VCaP (cell line): ENCODE measurements at regions not wholly inside any gene's neighbourhood (a gene's known extent, or its start where the extent isn't known, plus 50 kb on each side); places are given as distances from the start of the nearest gene placed in this dataset.

Source experiments
- H3K27ac ChIP-seq: fragments of 450-650 bp; 2 replicates; pipeline ENCODE4 v1.5.1; 2017
- TF ChIP-seq, protein P1 (sequence below): fragments of 450-650 bp; conservative IDR thresholded peaks from 2 replicates; pipeline ENCODE4 v1.5.1; 2017; ENCODE audit warnings: mild to moderate bottlenecking, moderate library complexity

DNA sequence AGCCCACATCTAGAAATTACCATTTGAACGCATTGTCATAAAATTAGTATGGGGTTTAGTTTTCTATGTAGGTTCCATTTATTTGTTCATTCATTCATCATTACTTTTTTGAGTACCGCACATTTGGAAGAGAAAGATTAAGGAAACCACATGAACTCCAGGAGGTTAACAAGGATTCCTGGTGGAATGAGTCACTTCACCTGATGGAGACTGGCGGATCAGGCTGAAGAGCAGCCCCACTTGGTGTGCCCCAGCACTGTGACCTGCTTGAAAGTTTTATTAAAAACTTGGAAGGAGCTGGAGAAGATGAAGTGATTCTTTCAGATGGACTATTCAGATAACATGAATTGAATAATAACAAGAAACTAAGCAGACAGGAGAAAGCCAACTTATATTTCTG lies 293.6 kb upstream of the CDH11 start:
- TF ChIP-seq, protein P1, sequence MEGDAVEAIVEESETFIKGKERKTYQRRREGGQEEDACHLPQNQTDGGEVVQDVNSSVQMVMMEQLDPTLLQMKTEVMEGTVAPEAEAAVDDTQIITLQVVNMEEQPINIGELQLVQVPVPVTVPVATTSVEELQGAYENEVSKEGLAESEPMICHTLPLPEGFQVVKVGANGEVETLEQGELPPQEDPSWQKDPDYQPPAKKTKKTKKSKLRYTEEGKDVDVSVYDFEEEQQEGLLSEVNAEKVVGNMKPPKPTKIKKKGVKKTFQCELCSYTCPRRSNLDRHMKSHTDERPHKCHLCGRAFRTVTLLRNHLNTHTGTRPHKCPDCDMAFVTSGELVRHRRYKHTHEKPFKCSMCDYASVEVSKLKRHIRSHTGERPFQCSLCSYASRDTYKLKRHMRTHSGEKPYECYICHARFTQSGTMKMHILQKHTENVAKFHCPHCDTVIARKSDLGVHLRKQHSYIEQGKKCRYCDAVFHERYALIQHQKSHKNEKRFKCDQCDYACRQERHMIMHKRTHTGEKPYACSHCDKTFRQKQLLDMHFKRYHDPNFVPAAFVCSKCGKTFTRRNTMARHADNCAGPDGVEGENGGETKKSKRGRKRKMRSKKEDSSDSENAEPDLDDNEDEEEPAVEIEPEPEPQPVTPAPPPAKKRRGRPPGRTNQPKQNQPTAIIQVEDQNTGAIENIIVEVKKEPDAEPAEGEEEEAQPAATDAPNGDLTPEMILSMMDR: no peak
- no peak overlapping the region for H3K27ac ChIP-seq

DNA sequence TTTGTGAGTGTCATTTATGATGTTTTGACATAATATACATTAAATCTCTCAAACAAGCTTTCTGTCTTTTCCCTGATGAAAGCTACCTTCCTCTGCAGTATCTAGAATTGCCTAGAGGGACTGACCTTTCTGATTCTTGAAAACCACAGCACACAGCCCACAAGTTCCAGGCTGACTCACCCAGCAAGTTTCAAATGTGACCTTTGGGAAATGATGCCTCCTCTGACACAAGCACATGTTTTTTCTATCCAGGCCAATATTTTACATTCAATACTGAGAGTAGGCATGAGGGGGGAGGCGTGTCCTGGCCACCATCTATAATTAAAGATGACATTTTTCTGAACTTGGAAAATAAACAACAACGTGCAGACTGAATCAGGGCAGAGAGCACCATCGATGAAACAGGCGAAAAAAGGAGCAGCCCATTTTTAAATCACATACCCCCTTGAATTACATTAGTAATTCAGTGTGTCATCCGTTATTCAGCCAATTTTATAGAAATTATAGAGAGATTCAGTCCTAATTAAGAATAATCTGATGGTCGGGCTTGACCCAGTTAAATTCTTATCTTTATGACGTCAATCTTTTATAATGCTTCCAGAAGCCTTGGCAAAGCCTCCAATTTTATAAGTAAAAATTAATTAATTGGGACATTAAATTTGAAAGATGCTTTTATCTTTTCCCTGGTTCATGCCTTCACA lies 292.6 kb upstream of the CDH11 start:
- H3K27ac ChIP-seq: no peak overlapping the region
- TF ChIP-seq, protein P1: no peak

DNA sequence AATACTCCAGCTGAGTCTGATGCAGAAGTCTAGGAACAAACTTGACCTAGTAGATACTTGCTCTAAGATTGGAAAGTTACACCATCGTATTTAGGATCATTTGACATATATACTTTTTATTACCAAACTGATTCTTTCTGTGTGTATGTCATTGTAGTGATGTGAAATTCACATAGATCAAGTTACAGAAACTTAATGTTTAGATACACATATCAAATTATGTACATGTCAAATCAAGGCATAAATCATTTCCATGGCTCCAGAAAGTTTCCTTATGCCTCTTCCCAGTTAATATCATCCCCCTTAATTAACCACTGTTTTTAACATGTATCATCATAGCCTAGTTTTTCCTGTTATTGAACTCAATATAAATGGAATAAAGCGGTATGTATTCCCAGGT lies 292.0 kb upstream of the CDH11 start:
- TF ChIP-seq, protein P1: no peak
- no peak overlapping the region for H3K27ac ChIP-seq

DNA sequence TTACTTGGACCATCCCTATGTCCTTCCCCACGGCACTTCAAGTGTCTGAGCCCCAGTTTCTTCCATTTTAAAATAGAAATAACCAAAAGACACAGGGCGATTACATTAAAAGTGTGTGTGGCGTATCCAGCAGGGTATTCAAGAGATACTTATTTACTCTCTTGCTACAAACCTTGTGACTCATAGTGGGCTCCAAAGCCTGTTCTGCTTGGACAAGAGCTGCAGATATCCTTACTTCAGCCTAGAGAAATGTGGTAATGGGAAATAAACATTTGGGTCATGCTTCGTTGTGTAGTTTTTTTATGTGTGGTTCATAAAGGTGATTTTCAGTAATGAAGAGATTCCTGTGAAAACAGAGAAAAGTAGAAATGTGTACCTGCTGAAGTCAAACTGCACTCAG lies 288.9 kb upstream of the CDH11 start:
- H3K27ac ChIP-seq: no peak overlapping the region
- TF ChIP-seq, protein P1: no peak

DNA sequence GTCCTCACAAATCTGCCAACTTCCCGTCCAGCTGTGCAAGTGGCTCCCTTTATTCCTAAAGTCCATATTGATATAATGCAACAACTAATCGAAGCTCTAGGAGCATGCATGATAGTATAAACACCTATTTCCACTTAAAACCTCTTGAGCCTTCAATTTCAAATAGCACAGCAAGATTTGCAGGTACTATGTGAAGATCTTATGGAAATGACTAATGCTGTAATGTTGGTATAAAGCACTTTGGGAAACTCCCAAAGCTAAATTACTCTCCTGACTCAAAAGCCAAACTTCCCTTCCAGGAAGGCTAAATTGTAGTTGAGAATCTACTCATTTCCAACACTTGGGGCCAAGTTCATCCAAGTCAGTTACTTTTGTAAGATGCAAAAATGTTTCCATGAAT lies 287.6 kb upstream of the CDH11 start:
- H3K27ac ChIP-seq: no peak overlapping the region
- TF ChIP-seq, protein P1: no peak

DNA sequence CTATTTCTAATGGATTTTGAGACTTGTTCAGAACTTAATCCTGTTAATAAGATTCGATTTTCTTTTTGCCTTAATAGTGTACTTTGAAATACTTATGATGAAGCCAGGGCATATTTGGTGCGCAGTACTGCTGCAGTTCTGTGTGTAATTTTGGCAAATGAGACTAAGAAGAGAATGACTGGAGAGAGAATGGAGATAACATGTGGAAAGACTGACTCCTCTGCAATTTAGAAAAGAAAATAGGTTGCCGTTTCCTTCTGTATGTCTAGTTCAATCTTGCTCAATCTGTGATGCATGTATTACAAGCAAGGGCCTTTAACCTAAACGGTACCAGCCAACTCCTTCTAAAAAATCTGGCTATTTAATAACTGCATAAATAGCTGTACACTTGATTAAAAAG lies 285.1 kb upstream of the CDH11 start:
- TF ChIP-seq, protein P1: no peak
- no peak overlapping the region for H3K27ac ChIP-seq

DNA sequence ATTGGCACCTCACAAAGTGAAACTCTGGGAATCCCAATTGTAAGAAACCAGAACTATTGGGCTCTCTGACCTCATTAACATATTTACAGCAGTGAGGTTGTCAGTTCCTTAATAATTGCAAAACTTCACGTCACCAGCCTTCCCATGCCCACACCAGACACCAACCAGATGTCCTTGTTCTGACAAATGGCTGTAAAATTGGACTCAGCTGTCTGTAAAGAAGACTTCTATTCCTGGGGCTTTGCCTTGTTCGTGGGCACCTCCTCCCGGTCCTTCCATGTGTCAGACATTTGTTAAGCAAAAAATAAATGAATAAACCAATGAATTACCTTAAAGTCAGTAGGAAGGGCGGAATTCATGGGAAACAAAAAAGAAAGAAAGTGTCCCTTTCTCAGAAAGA lies 284.3 kb upstream of the CDH11 start:
- TF ChIP-seq, protein P1: no peak
- H3K27ac ChIP-seq: no peak overlapping the region
